ENCODE measurements at regions not wholly inside any gene's neighbourhood (a gene's known extent, or its start where the extent isn't known, plus 50 kb on each side); places are given as distances from the start of the nearest gene placed in this dataset.

DNA sequence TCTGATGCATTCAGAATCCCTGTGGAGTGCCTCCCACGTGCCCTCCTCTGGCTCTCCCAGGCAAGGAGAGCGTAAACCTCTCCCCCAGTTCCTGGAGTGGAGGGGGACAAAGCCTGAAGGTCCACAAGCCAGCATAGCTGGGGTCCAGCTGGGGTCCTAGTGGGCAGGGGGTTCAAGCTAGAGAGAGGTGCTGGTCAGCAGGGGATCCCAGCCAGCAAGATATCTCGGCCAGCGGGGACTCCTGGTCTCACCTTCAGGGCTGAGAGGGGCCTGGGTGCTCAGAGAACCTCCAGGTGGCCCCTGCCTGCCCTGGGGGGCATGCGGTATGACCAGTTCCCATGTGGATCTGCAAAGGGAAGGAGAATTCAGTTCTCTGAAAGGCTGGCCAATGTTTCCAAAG is 413.7 kb downstream of the TCERG1L start:
- Histone ChIP-seq H3K9ac (ENCODE audit: low read length in 3 of 3) (no peak overlapping the region), H3K9me3 (ENCODE audit: control insufficient read depth in 2 of 3, insufficient read depth in 1 of 3, low read length in 3 of 3) (no peaks in the 10 kb centered on the region), H3K4me3 (ENCODE audit: low read length in 3 of 3) (no peak overlapping the region), H3K27ac (ENCODE audit: low read depth in 2 of 2, low read length in 2 of 2) (no peak overlapping the region), H3K27me3 (ENCODE audit: control insufficient read depth, insufficient read depth, low read length) (no peaks in the 10 kb centered on the region), H3K36me3 (ENCODE audit: control insufficient read depth in 2 of 3, insufficient read depth in 3 of 3, low read length in 3 of 3) (no peaks in the 10 kb centered on the region), H3K4me1 (ENCODE audit: control insufficient read depth in 2 of 3, insufficient read depth in 2 of 3, low read depth in 1 of 3, low read length in 3 of 3) (no peaks in the 10 kb centered on the region)
- TF ChIP-seq, protein P1, sequence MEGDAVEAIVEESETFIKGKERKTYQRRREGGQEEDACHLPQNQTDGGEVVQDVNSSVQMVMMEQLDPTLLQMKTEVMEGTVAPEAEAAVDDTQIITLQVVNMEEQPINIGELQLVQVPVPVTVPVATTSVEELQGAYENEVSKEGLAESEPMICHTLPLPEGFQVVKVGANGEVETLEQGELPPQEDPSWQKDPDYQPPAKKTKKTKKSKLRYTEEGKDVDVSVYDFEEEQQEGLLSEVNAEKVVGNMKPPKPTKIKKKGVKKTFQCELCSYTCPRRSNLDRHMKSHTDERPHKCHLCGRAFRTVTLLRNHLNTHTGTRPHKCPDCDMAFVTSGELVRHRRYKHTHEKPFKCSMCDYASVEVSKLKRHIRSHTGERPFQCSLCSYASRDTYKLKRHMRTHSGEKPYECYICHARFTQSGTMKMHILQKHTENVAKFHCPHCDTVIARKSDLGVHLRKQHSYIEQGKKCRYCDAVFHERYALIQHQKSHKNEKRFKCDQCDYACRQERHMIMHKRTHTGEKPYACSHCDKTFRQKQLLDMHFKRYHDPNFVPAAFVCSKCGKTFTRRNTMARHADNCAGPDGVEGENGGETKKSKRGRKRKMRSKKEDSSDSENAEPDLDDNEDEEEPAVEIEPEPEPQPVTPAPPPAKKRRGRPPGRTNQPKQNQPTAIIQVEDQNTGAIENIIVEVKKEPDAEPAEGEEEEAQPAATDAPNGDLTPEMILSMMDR (IDR thresholded peaks at IDR 0.05; ENCODE audit: borderline replicate concordance, extremely low read depth, insufficient read depth), result no peak
- FAIRE-seq, result no peak
- intact Hi-C loops (cut with DNase I), result no loop called here
- DNase-seq, result no peak

DNA sequence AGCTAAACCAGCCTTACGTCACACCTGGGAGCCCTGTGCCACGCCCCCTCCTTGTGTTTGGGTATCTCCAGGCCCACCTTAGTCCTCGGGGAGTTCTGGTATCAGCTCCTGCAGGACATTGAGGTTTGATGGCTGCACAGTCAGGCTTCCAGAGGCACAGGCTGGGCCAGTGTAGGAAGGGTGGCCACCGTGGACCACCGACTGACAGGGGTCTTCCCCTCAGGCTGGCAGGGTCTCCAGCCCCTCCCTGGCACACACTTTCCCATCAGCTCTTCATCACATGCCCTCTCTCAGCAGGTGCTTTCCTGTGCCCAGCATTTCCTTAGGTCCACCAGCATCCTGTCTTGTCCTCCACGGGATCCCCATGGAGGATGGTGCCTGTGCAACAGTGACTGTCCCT is 413.1 kb downstream of the TCERG1L start:
- Histone ChIP-seq H3K4me3 (ENCODE audit: low read length in 3 of 3) (no peak overlapping the region), H3K27me3 (ENCODE audit: control insufficient read depth, insufficient read depth, low read length) (no peaks in the 10 kb centered on the region), H3K4me1 (ENCODE audit: control insufficient read depth in 2 of 3, insufficient read depth in 2 of 3, low read depth in 1 of 3, low read length in 3 of 3) (no peaks in the 10 kb centered on the region), H3K36me3 (ENCODE audit: control insufficient read depth in 2 of 3, insufficient read depth in 3 of 3, low read length in 3 of 3) (no peaks in the 10 kb centered on the region), H3K27ac (ENCODE audit: low read depth in 2 of 2, low read length in 2 of 2) (no peak overlapping the region), H3K9me3 (ENCODE audit: control insufficient read depth in 2 of 3, insufficient read depth in 1 of 3, low read length in 3 of 3) (no peaks in the 10 kb centered on the region), H3K9ac (ENCODE audit: low read length in 3 of 3) (no peak overlapping the region)
- TF ChIP-seq, protein P1 (IDR thresholded peaks at IDR 0.05; ENCODE audit: borderline replicate concordance, extremely low read depth, insufficient read depth), result no peak
- intact Hi-C loops (cut with DNase I), result no loop called here
- DNase-seq, result no peak
- FAIRE-seq, result no peak

DNA sequence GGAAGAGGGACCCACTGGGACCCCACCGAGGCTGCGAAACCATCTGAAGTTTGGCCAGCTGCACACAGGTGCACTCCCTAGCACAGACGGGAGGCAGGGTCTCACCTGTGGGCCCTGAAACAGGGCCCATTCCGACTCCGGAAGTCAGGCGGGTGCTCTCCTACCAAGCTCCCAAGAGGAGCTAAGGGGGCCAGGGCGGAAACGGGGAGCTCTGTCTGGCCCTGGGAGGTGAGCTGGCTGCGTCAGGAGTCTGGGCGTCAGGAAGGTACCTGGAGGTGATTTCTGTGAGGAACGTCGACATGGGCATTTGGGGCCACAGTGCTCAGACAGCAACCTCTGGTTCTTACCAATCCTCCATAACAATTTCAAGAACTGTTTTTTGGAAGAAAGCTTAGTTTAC is 411.7 kb downstream of the TCERG1L start:
- DNase-seq (no peak), FAIRE-seq (no peak)
- intact Hi-C loops (cut with DNase I), result no loop called here

More for the DNA sequence above, 411.7 kb downstream of the TCERG1L start:
- Histone ChIP-seq H3K9ac (ENCODE audit: low read length in 3 of 3) (no peak overlapping the region), H3K27ac (ENCODE audit: low read depth in 2 of 2, low read length in 2 of 2) (no peak overlapping the region), H3K4me1 (ENCODE audit: control insufficient read depth in 2 of 3, insufficient read depth in 2 of 3, low read depth in 1 of 3, low read length in 3 of 3) (no peaks in the 10 kb centered on the region), H3K4me3 (ENCODE audit: low read length in 3 of 3) (no peak overlapping the region), H3K9me3 (ENCODE audit: control insufficient read depth in 2 of 3, insufficient read depth in 1 of 3, low read length in 3 of 3) (no peaks in the 10 kb centered on the region), H3K36me3 (ENCODE audit: control insufficient read depth in 2 of 3, insufficient read depth in 3 of 3, low read length in 3 of 3) (no peaks in the 10 kb centered on the region), H3K27me3 (ENCODE audit: control insufficient read depth, insufficient read depth, low read length) (no peaks in the 10 kb centered on the region)
- TF ChIP-seq, protein P1 (IDR thresholded peaks at IDR 0.05; ENCODE audit: borderline replicate concordance, extremely low read depth, insufficient read depth), result no peak
